Pancreas (tissue), 10 donors: ENCODE measurements at regions not wholly inside any gene's neighbourhood (a gene's known extent, or its start where the extent isn't known, plus 50 kb on each side); places are given as distances from the start of the nearest gene placed in this dataset.

Experiments
- ATAC-seq, 4 donors: fragments of 200-7000 bp; cut with Tn5 transposase; one replicate each; pipeline versions ENCODE4 v1.8.0 to v1.9.1; 2020; ENCODE audit warnings: mild to moderate bottlenecking in 4 of 4, moderate library complexity in 4 of 4
- DNase-seq, 6 donors: peaks; one replicate each; pipeline ENCODE4 v3.0.0-alpha.2; 2020
- FAIRE-seq: peaks from 2 replicates; lab custom pipeline; 2012; peaks lifted over from hg19 to GRCh38; lab: Jason Lieb, UNC
- H3K27ac ChIP-seq, 4 donors: fragments of 200-600 bp; sonication (generic); 1 replicate in 3 of 4; 2 replicates in 1 of 4; pipeline versions ENCODE4 v1.5.0 to v1.8.0; 2020
- H3K27me3 ChIP-seq, 4 donors: fragments of 200-600 bp; one replicate each; pipeline ENCODE4 v1.8.0; 2021
- H3K36me3 ChIP-seq, 3 donors: fragments of 200-600 bp; sonication (generic) in 1 of 3; one replicate each; pipeline versions ENCODE4 v1.5.0 to v1.8.0; 2020 to 2021
- H3K4me1 ChIP-seq, 3 donors: fragments of 200-600 bp; one replicate each; pipeline ENCODE4 v1.8.0; 2021
- H3K4me3 ChIP-seq, 4 donors: fragments of 200-600 bp; sonication (generic) in 2 of 4; one replicate each; pipeline versions ENCODE4 v1.5.0 to v1.8.0; 2020 to 2021
- H3K9me3 ChIP-seq, 4 donors: fragments of 200-600 bp; one replicate each; pipeline ENCODE4 v1.8.0; 2021
- CTCF ChIP-seq, 4 donors: fragments of 200-600 bp; sonication (generic) in 3 of 4; IDR thresholded peaks; one replicate each; pipeline versions ENCODE4 v1.5.0 to v1.8.0; 2021; ENCODE audit warnings: antibody characterized with exemption in 4 of 4
- WGBS, 2 donors: extraction: QIAGEN DNeasy Blood & Tissue Kit; methylation state at CpG; one replicate each; pipeline ENCODE4 v1.1.7; 2013; 5-methylcytosine and 5-hydroxymethylcytosine counted together
- intact Hi-C, 3 donors: fragments of 100-400 bp; cut with DNase I; formaldehyde crosslinking; loops; one replicate each; pipeline versions ENCODE4 v1.11.1 to v1.14.2; 2022
- donor health status: healthy with polysubstance abuse.
- donor health status: DM: no; HTN: no; CAD: no; lungs with moderate emphysema.
- donor health status: DM: no; HTN: no; CAD: no.
- donor health status: control.
- donor health status: control.
- donor health status: Bipolar disorder and iron deficiency.
- donor health status: DM: yes; HTN: yes; CAD: no.
- donor health status: DM: no; HTN: no; CAD: no.
- donor health status: DM: no; HTN: no; CAD: no.
- donor health status: DM: yes; HTN: yes; CAD: no.

DNA sequence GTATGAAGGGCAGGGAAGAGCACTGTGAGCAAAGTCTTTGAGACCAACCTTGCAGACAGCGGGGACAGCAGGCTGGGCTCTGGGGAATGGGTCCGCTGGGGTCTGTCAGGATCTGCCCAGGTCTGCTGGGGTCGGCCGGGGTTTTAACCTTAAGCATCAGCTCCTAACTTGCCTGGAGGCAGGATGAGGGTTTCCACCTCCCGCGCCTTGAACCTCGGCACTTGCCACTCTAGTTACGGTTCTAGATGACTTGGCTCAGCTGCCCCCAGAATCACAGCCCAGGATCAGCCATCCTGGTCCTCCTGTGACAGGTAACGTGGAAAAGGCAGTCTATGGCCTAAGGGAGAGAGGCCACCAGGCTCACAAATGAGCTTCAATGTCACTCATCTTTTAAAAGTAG, 50.4 kb upstream of the CACUL1 start:
- no peak for FAIRE-seq
- intact Hi-C loops: loop anchor here in 1 of 3 donors (10.0 kb wide), 1 partner anchor 240 kb away; no protein-coding TSS in a partner anchor

GRCh38 chr10:118807512-118808305, 52.9 kb upstream of the CACUL1 start:
- 81 to 82% methylated on average over 13 of the region's 13 CpGs for WGBS, 2 donors
- Histone ChIP-seq H3K4me1 (no peaks in the 10 kb centered on the region), H3K27ac (no peak overlapping the region), H3K36me3 (no peaks in the 10 kb centered on the region), H3K4me3 (no peak overlapping the region), H3K9me3 (no peaks in the 10 kb centered on the region), H3K27me3 (no peaks in the 10 kb centered on the region)
- no peak for TF ChIP-seq CTCF (IDR thresholded peaks at IDR 0.05)
- ATAC-seq: no peak
- DNase-seq: peak in 1 of 6 donors; percentile 46
- intact Hi-C loops: loop anchor here in 1 of 3 donors (10.0 kb wide), 1 partner anchor 243 kb away; no protein-coding TSS in a partner anchor
- FAIRE-seq: no peak

More for the DNA sequence above, 50.4 kb upstream of the CACUL1 start:
- Histone ChIP-seq H3K27me3 (no peaks in the 10 kb centered on the region), H3K4me3 (no peak overlapping the region), H3K9me3 (no peaks in the 10 kb centered on the region), H3K27ac (no peak overlapping the region), H3K36me3 (no peaks in the 10 kb centered on the region), H3K4me1 (no peaks in the 10 kb centered on the region)
- 89 to 92% methylated on average over 9 of the region's 9 CpGs for WGBS, 2 donors
- DNase-seq: peak in 1 of 6 donors; percentile 26
- TF ChIP-seq CTCF (IDR thresholded peaks at IDR 0.05): no peak
- ATAC-seq: no peak

GRCh38 chr10:118808601-118809356, 54.0 kb upstream of the CACUL1 start:
- 80 to 82% methylated on average over 21 of the region's 21 CpGs for WGBS, 2 donors

More at GRCh38 chr10:118808601-118809356, 54.0 kb upstream of the CACUL1 start:
- DNase-seq (peak in 1 of 6 donors; percentile 45), ATAC-seq (peak in 1 of 4 donors; percentile 10), FAIRE-seq (no peak)
- H3K27me3 ChIP-seq: no peaks in the 10 kb centered on the region
- no peaks in the 10 kb centered on the region for H3K4me1 ChIP-seq
- H3K36me3 ChIP-seq: no peaks in the 10 kb centered on the region
- TF ChIP-seq CTCF (IDR thresholded peaks at IDR 0.05): no peak
- no peaks in the 10 kb centered on the region for H3K9me3 ChIP-seq
- H3K27ac ChIP-seq: no peak overlapping the region
- H3K4me3 ChIP-seq: no peak overlapping the region
- intact Hi-C loops: loop anchor here in 1 of 3 donors (10.0 kb wide), 1 partner anchor 244 kb away; no protein-coding TSS in a partner anchor
